Prostate gland (tissue), 2 donors: ENCODE measurements at regions not wholly inside any gene's neighbourhood (a gene's known extent, or its start where the extent isn't known, plus 50 kb on each side); places are given as distances from the start of the nearest gene placed in this dataset.

ENCODE experiments used
- DNase-seq: peaks from one replicate; pipeline ENCODE4 v3.0.0-alpha.2; 2019; ENCODE audit warnings: low spot score
- H3K27ac ChIP-seq, 2 donors: fragments of 200-600 bp; sonication (generic); 2 replicates each; pipeline ENCODE4 v1.5.1; 2017 to 2019
- H3K27me3 ChIP-seq: fragments of 200-600 bp; sonication (generic); replicated peaks from 2 replicates; pipeline ENCODE4 v1.5.1; 2019; ENCODE audit not compliant: insufficient read depth
- H3K36me3 ChIP-seq, 2 donors: fragments of 200-600 bp; sonication (generic); 1 replicate in 1 of 2; 2 replicates in 1 of 2; pipeline versions ENCODE4 v1.5.1 to v1.8.1; 2017 to 2019
- H3K4me1 ChIP-seq: fragments of 200-600 bp; sonication (generic); replicated peaks from 2 replicates; pipeline ENCODE4 v1.5.1; 2019
- H3K4me3 ChIP-seq, 2 donors: fragments of 200-600 bp; sonication (generic); 2 replicates each; pipeline ENCODE4 v1.5.1; 2017 to 2019
- H3K9me3 ChIP-seq: fragments of 200-600 bp; sonication (generic); 2 replicates; pipeline ENCODE4 v1.5.1; 2017
- CTCF ChIP-seq, 4 experiments: fragments of 200-600 bp in 2 of 4; fragments of 450-650 bp in 2 of 4; sonication (generic) in 2 of 4; IDR thresholded peaks; 1 replicate in 3 of 4; 2 replicates in 1 of 4; pipeline ENCODE4 v1.5.1; 2016 to 2019; ENCODE audit warnings: antibody characterized with exemption in 4 of 4, mild to moderate bottlenecking in 2 of 4, moderate library complexity in 2 of 4
- POLR2A ChIP-seq: fragments of 450-650 bp; IDR thresholded peaks from one replicate; pipeline ENCODE4 v1.6.1; 2016; ENCODE audit warnings: antibody characterized with exemption, mild to moderate bottlenecking
- POLR2AphosphoS5 ChIP-seq: sonication (generic); formaldehyde crosslinking; IDR thresholded peaks from one replicate; pipeline ENCODE4 v1.6.1; 2017; ENCODE audit warnings: antibody characterized with exemption
- WGBS: methylation state at CpG from one replicate; pipeline ENCODE4 v1.1.5; 2018; 5-methylcytosine and 5-hydroxymethylcytosine counted together
- intact Hi-C: fragments of 100-400 bp; cut with DNase I; formaldehyde crosslinking; loops from one replicate; pipeline ENCODE4 v1.14.2; 2022

- Histone ChIP-seq H3K4me1 (no peaks in the 10 kb centered on the region), H3K27me3 (no peaks in the 10 kb centered on the region), H3K9me3 (no peaks in the 10 kb centered on the region), H3K27ac (no peak overlapping the region), H3K4me3 (no peak overlapping the region), H3K36me3 (no peaks in the 10 kb centered on the region)
- intact Hi-C loops: no loop called here
- TF ChIP-seq POLR2A (no peak), POLR2AphosphoS5 (no peak), CTCF (IDR thresholded peaks at IDR 0.05) (no peak)
- WGBS: 81% methylated on average over 6 of the region's 6 CpGs
- no peak for DNase-seq
These were observed 75.7 kb upstream of the LHX1 start for GRCh38 chr17:36861531-36861930.

GRCh38 chr17:36862116-36862920, 75.0 kb upstream of the LHX1 start:
- Histone ChIP-seq H3K36me3 (no peaks in the 10 kb centered on the region), H3K4me3 (no peak overlapping the region), H3K4me1 (no peaks in the 10 kb centered on the region), H3K9me3 (no peaks in the 10 kb centered on the region), H3K27ac (no peak overlapping the region), H3K27me3 (peaks cover 3% of the 10 kb centered on the region)
- intact Hi-C loops: no loop called here
- DNase-seq: no peak
- TF ChIP-seq POLR2A: no peak
- TF ChIP-seq CTCF (IDR thresholded peaks at IDR 0.05): no peak
- TF ChIP-seq POLR2AphosphoS5: no peak
- WGBS: 65% methylated on average over 14 of the region's 14 CpGs

GRCh38 chr17:36863131-36863530, 74.1 kb upstream of the LHX1 start:
- no peak for DNase-seq
- H3K4me3 ChIP-seq: no peak overlapping the region
- no peaks in the 10 kb centered on the region for H3K9me3 ChIP-seq
- WGBS: 86% methylated on average over 6 of the region's 6 CpGs
- no peaks in the 10 kb centered on the region for H3K4me1 ChIP-seq
- H3K36me3 ChIP-seq: no peaks in the 10 kb centered on the region
- TF ChIP-seq POLR2A (no peak), CTCF (IDR thresholded peaks at IDR 0.05) (no peak), POLR2AphosphoS5 (no peak)
- intact Hi-C loops: no loop called here
- H3K27ac ChIP-seq: no peak overlapping the region
- peaks cover 3% of the 10 kb centered on the region for H3K27me3 ChIP-seq

GRCh38 chr17:36863676-36864612, 73.3 kb upstream of the LHX1 start:
- Histone ChIP-seq H3K27ac (no peak overlapping the region), H3K36me3 (no peaks in the 10 kb centered on the region), H3K4me3 (no peak overlapping the region), H3K4me1 (no peaks in the 10 kb centered on the region), H3K27me3 (peaks cover 3% of the 10 kb centered on the region), H3K9me3 (no peaks in the 10 kb centered on the region)
- no peak for DNase-seq
- intact Hi-C loops: no loop called here
- WGBS: 43% methylated on average over 21 of the region's 21 CpGs
- TF ChIP-seq CTCF (IDR thresholded peaks at IDR 0.05): no peak
- no peak for TF ChIP-seq POLR2AphosphoS5
- no peak for TF ChIP-seq POLR2A
